Caco-2 (cell line): ENCODE measurements at regions not wholly inside any gene's neighbourhood (a gene's known extent, or its start where the extent isn't known, plus 50 kb on each side); places are given as distances from the start of the nearest gene placed in this dataset.

Source experiments
- BruUV-seq: library from RNA; stranded (reverse); fragments of 400-500 nt; replicated peaks from 2 replicates; lab custom pipeline; 2021; lab: Mats Ljungman, UMichigan
- CTCF ChIA-PET: fragments of 300-600 bp; sonication (Branson Sonifier 250); formaldehyde crosslinking; loops from one replicate; lab custom pipeline; 2022; ENCODE audit warnings: antibody characterized with exemption; lab: Charles Lee
- POLR2A ChIA-PET: fragments of 300-600 bp; sonication (Branson Sonifier 250); formaldehyde crosslinking; loops from one replicate; lab custom pipeline; 2022; ENCODE audit warnings: antibody characterized with exemption; lab: Charles Lee
- DNase-seq, 2 experiments: peaks; one replicate each; pipeline versions ENCODE4 v3.0.0 to v3.0.0-alpha.2; 2020 to 2022
- H3K27me3 ChIP-seq: replicated peaks from 2 replicates; pipeline ENCODE4 v1.6.0; 2011; ENCODE audit warnings: low read length; ENCODE audit not compliant: control insufficient read depth, insufficient read depth
- H3K36me3 ChIP-seq: 2 replicates; pipeline ENCODE4 v1.5.1; 2011; ENCODE audit warnings: low read length; ENCODE audit not compliant: control insufficient read depth, insufficient read depth
- H3K4me1 ChIP-seq: fragments of 250-450 bp; sonication (Bioruptor Pico); 2 replicates; pipeline ENCODE4 v1.5.1; 2020; ENCODE audit warnings: mild to moderate bottlenecking
- H3K4me3 ChIP-seq: 2 replicates; pipeline ENCODE4 v1.5.1; 2011; ENCODE audit warnings: low read depth, mild to moderate bottlenecking, control low read depth, low read length
- H3K9me3 ChIP-seq: fragments of 250-450 bp; sonication (Bioruptor Pico); 2 replicates; pipeline ENCODE4 v1.5.1; 2020; ENCODE audit warnings: mild to moderate bottlenecking, moderate library complexity
- H3K27ac Mint-ChIP-seq: one replicate; pipeline ENCODE4 v1.8.0; 2022; ENCODE audit warnings: mixed read lengths; ENCODE audit not compliant: unreplicated experiment
- H3K27me3 Mint-ChIP-seq: one replicate; pipeline ENCODE4 v1.8.0; 2022; ENCODE audit warnings: mixed read lengths; ENCODE audit not compliant: insufficient read depth, unreplicated experiment
- H3K36me3 Mint-ChIP-seq: one replicate; pipeline ENCODE4 v1.8.0; 2022; ENCODE audit warnings: mild to moderate bottlenecking, mixed read lengths; ENCODE audit not compliant: insufficient read depth, unreplicated experiment
- H3K4me1 Mint-ChIP-seq: one replicate; pipeline ENCODE4 v1.8.0; 2022; ENCODE audit warnings: low read depth, mixed read lengths; ENCODE audit not compliant: unreplicated experiment
- H3K4me3 Mint-ChIP-seq: one replicate; pipeline ENCODE4 v1.8.0; 2022; ENCODE audit warnings: mild to moderate bottlenecking, moderate library complexity, mixed read lengths; ENCODE audit not compliant: unreplicated experiment
- H3K9me3 Mint-ChIP-seq: one replicate; pipeline ENCODE4 v1.8.0; 2022; ENCODE audit warnings: mixed read lengths; ENCODE audit not compliant: unreplicated experiment
- CTCF ChIP-seq, 2 experiments: fragments of 200-600 bp in 1 of 2; IDR thresholded peaks; 1 replicate in 1 of 2; 2 replicates in 1 of 2; pipeline versions ENCODE4 v1.5.1 to v1.8.0; 2011 to 2022; ENCODE audit warnings: antibody characterized with exemption in 1 of 2, control low read depth in 1 of 2, inconsistent platforms in 1 of 2, low read depth in 1 of 2, low read length in 1 of 2, mild to moderate bottlenecking in 1 of 2, moderate library complexity in 1 of 2; ENCODE audit not compliant: insufficient read depth in 1 of 2, severe bottlenecking in 1 of 2, unreplicated experiment in 1 of 2
- intact Hi-C: fragments of 100-400 bp; cut with micrococcal nuclease; formaldehyde crosslinking; loops from one replicate; pipeline ENCODE4 v1.10.0; 2022; ENCODE audit not compliant: unreplicated experiment

- no peak for TF ChIP-seq CTCF (IDR thresholded peaks at IDR 0.05; ENCODE audit: insufficient read depth in 1 of 2, low read depth in 1 of 2, low read length in 1 of 2, severe bottlenecking in 1 of 2, unreplicated experiment in 1 of 2)
- H3K27ac Mint-ChIP-seq: no peak overlapping the region
- Histone ChIP-seq H3K4me1 (no peaks in the 10 kb centered on the region), H3K27me3 (no peaks in the 10 kb centered on the region), H3K9me3 (no peaks in the 10 kb centered on the region), H3K4me3 (no peak overlapping the region), H3K36me3 (no peaks in the 10 kb centered on the region)
- no peaks in the 10 kb centered on the region for H3K4me1 Mint-ChIP-seq
- POLR2A ChIA-PET: no interaction called here
- H3K9me3 Mint-ChIP-seq: no peaks in the 10 kb centered on the region
- intact Hi-C loops: no loop called here
- CTCF ChIA-PET: no interaction called here
- DNase-seq: no peak
- H3K27me3 Mint-ChIP-seq: peaks cover 12% of the 10 kb centered on the region
- no peak overlapping the region for H3K4me3 Mint-ChIP-seq
- no peaks in the 10 kb centered on the region for H3K36me3 Mint-ChIP-seq
- BruUV-seq: no TSS peak
Measured at GRCh38 chr9:134494273-134494815, 147.3 kb upstream of the COL5A1 start.

GRCh38 chr9:134494905-134495304 is 146.7 kb upstream of the COL5A1 start:
- Mint-ChIP-seq H3K4me1 (no peaks in the 10 kb centered on the region), H3K4me3 (no peak overlapping the region), H3K9me3 (no peaks in the 10 kb centered on the region), H3K27ac (no peak overlapping the region), H3K36me3 (no peaks in the 10 kb centered on the region), H3K27me3 (peaks cover 10% of the 10 kb centered on the region)
- DNase-seq: no peak
- no peak for TF ChIP-seq CTCF (IDR thresholded peaks at IDR 0.05; ENCODE audit: insufficient read depth in 1 of 2, low read depth in 1 of 2, low read length in 1 of 2, severe bottlenecking in 1 of 2, unreplicated experiment in 1 of 2)
- Histone ChIP-seq H3K4me1 (no peaks in the 10 kb centered on the region), H3K27me3 (no peaks in the 10 kb centered on the region), H3K36me3 (no peaks in the 10 kb centered on the region), H3K9me3 (no peaks in the 10 kb centered on the region), H3K4me3 (no peak overlapping the region)
- ChIA-PET POLR2A (no interaction called here), CTCF (no interaction called here)
- intact Hi-C loops: no loop called here
- BruUV-seq: no TSS peak

GRCh38 chr9:134495881-134496412 is 145.7 kb upstream of the COL5A1 start:
- intact Hi-C loops: no loop called here
- no peak for TF ChIP-seq CTCF (IDR thresholded peaks at IDR 0.05; ENCODE audit: insufficient read depth in 1 of 2, low read depth in 1 of 2, low read length in 1 of 2, severe bottlenecking in 1 of 2, unreplicated experiment in 1 of 2)
- H3K9me3 ChIP-seq: no peaks in the 10 kb centered on the region
- peaks cover 9% of the 10 kb centered on the region for H3K27me3 Mint-ChIP-seq
- no peaks in the 10 kb centered on the region for H3K36me3 ChIP-seq
- no peaks in the 10 kb centered on the region for H3K4me1 ChIP-seq
- H3K9me3 Mint-ChIP-seq: no peaks in the 10 kb centered on the region
- ChIA-PET CTCF (no interaction called here), POLR2A (no interaction called here)
- H3K4me3 ChIP-seq: no peak overlapping the region
- no peaks in the 10 kb centered on the region for H3K4me1 Mint-ChIP-seq
- H3K36me3 Mint-ChIP-seq: no peaks in the 10 kb centered on the region
- H3K4me3 Mint-ChIP-seq: no peak overlapping the region
- DNase-seq: no peak
- H3K27me3 ChIP-seq: no peaks in the 10 kb centered on the region
- no peak overlapping the region for H3K27ac Mint-ChIP-seq
- no TSS peak for BruUV-seq
